GM12875 (cell line): ENCODE measurements at regions not wholly inside any gene's neighbourhood (a gene's known extent, or its start where the extent isn't known, plus 50 kb on each side); places are given as distances from the start of the nearest gene placed in this dataset.

Source experiments
- H3K4me3 ChIP-seq: one replicate; pipeline ENCODE4 v1.5.1; 2011; ENCODE audit warnings: low read depth, low read length, control low read depth
- CTCF ChIP-seq: IDR thresholded peaks from 2 replicates; pipeline ENCODE4 v1.5.1; 2011; ENCODE audit warnings: low read depth, mild to moderate bottlenecking, control low read depth, inconsistent platforms, low read length, moderate library complexity, borderline replicate concordance; ENCODE audit not compliant: insufficient read depth

GRCh38 chr6:93515736-93516135 lies 96.4 kb upstream of the EPHA7 start:
- TF ChIP-seq CTCF = no peak

GRCh38 chr6:93498713-93499112 lies 79.4 kb upstream of the EPHA7 start:
- no peak for TF ChIP-seq CTCF
- H3K4me3 ChIP-seq = no peak overlapping the region

More at GRCh38 chr6:93515736-93516135, 96.4 kb upstream of the EPHA7 start:
- H3K4me3 ChIP-seq = no peak overlapping the region

- TF ChIP-seq CTCF = no peak
- no peak overlapping the region for H3K4me3 ChIP-seq
These were observed 77.2 kb upstream of the EPHA7 start for GRCh38 chr6:93496548-93496947.

GRCh38 chr6:93494057-93494456 lies 74.7 kb upstream of the EPHA7 start:
- TF ChIP-seq CTCF = no peak
- no peak overlapping the region for H3K4me3 ChIP-seq

GRCh38 chr6:93474733-93475179 lies 55.4 kb upstream of the EPHA7 start:
- no peak for TF ChIP-seq CTCF
- H3K4me3 ChIP-seq = no peak overlapping the region

GRCh38 chr6:93471281-93471680 lies 51.9 kb upstream of the EPHA7 start:
- no peak overlapping the region for H3K4me3 ChIP-seq
- no peak for TF ChIP-seq CTCF
